SKM-1 treated with dmso at 0.1 percent for 144 hours (cell line): ENCODE measurements at regions not wholly inside any gene's neighbourhood (a gene's known extent, or its start where the extent isn't known, plus 50 kb on each side); places are given as distances from the start of the nearest gene placed in this dataset.

Experiments used
- DNase-seq: peaks from one replicate; lab custom pipeline; 2025; ENCODE audit not compliant: unreplicated experiment; lab: John Stamatoyannopoulos, UW

DNA sequence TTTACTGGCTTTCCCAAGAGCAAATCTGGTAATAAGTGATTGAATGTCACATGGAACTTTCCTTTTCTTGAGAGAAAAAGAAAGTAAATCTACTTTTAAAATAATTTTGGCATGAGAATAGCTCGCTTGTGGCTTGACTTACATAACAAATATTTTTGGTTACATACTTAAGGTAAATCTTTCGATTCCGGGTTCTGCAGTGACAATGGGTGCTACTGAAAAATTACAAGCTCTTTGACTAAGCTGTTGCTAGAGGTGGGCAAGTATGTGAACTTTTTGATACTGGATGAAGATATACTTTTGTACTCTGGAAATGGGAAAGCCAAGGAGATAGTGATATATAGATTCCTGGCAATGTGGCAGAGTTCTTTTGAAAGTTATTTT, 51.9 kb upstream of the OTOL1 start:
- DNase-seq = no peak

DNA sequence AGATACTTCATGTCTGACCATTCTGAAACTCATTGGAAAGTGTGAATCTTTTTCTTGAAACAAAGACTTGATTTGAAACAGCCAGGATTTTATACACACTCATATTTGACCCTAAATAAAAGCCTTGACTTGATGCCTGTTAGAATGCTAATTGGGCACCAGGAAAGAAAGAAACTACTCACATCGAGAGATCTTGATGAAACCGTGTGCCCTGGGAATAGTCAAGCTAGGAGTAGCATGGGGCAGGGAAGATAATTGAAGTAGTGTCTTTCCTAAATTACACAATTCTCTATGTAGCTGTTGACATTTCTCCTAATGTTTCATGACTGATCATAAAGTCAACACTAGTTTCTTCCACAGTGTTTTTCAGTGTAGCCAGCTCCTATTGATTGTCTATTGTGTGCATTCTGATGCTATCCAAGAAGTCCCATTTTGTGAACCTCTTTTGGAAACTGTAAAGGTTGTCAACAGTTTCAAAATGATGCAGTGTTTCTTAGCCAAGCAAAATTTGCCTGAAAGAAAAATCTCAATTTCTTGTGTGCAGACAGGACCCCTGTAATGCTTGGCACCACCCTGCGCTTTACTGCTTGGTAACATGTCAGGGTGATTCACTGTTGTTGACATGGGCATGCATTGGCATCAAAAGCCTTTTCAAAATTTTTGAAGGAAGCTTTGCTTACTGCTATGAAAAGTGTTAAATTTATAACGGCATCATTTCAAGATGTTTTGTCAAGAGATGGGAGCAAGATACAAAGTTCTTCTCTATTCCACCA, 52.5 kb upstream of the OTOL1 start:
- no peak for DNase-seq

DNA sequence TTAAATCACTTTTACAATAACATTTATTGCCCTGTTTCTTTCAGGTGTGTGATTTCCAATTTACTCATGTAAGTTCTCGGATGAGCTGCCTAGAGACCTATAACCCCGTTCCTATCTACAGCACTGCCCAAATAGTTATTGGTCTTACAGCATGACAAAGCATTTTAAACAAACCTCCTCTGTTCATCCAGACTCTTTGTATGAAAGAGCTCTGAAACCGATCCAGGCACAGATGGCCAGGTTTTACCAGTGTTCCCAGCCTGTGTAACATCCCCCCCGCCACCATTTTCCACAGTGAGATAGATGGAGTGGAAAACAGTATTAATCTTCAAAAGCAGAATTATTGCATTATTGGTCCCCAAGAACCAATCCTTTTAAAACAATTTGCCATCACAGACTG, 59.0 kb upstream of the SPTSSB start:
- no peak for DNase-seq

DNA sequence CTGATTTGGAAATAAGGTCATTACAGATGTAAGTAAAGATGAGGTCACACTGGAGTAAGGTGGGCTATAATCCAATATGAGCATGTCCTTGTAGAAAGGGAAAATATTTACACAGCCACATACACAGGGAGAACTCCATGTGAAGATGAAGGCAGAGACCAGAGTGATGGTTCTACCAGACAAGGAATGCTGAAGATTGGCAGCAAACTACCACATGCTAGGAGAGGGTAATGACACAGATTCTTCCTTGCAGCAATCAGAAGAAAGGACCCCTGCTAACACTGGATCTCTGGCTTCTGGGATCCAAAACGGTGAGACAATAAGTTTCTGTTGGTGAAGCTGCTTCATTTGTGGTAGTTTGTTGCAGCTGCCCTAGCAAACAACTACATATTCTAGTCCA, 56.0 kb upstream of the SPTSSB start:
- DNase-seq = no peak

DNA sequence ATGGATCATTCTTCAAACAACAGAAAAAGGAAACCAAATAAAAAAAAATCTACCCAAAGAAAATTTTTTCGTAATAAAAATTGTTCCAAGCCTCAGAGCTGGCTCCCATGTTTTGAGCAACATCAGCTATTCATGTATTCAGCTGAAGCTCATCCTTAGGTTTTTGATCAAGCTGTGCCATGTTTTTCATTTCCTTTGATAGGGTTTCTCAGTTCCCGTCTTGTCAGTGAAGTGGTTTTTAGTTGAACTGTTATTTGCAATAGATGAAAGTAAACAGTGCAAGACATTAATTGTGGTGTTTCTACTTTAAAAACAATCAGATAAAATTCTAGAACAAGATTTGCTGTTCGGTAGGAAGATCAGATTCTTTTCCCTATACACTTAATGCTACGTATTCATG, 55.4 kb upstream of the SPTSSB start:
- DNase-seq = no peak

DNA sequence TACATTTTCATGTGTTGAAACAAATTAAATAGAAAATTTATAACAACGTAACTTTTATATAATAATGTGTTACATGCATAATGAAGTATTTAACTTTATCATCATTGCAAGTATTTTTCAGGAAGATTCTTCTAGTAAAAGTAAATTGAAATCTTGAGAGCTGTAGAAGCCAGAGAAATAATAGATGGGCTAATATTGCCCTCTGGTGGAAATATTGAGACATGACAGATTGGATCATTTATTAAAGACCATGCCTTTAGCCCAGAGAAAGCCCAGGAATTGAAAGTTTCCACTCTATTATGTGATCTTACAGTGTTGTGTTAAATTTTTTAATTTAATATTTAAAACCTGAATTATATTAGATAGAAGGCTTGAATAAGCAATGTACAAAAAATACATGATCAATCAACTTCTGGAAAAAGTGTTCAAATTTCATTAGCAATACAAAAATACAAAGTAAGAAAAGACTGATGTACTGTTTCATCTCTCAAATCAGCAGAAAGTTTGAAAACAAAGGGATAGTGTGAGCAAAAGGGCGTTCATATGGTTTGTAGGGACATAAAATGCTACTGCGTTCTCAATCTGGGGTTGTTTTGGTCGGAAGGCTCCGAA, 52.7 kb upstream of the SPTSSB start:
- DNase-seq = peak; percentile 44

DNA sequence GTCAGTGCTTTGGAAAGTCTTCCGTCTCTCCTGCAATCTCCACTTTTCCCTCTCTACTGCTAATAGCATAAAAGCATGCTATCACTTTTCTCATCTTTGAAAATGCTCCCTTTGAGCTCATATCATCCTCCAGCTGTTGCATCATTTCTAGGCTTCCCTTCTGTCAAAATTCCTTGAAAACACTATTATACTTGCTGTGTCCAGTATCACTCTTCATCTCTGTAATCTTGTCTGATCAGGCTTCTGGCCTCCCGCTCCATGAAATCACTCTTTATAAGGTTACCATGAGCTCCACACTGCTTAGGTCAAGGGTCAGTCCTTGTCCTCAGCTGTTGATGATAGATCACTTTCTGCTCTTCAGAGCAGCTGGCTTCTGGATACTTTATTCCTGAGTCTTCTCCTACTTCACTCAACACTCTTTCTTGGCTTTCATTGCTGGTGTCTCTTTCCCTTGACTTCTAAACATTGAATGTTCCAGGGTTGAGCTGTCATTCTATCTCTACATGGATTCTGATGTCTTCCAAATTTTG, 50.9 kb upstream of the SPTSSB start:
- DNase-seq = no peak
